Calu3 (cell line): ENCODE measurements at regions not wholly inside any gene's neighbourhood (a gene's known extent, or its start where the extent isn't known, plus 50 kb on each side); places are given as distances from the start of the nearest gene placed in this dataset.

ENCODE experiments used
- BruUV-seq: library from RNA; stranded (reverse); fragments of 400-500 nt; replicated peaks from 2 replicates; lab custom pipeline; 2021; lab: Mats Ljungman, UMichigan
- CTCF ChIA-PET: fragments of 300-600 bp; sonication (Branson Sonifier 250); formaldehyde crosslinking; loops from one replicate; lab custom pipeline; 2022; ENCODE audit warnings: antibody characterized with exemption; lab: Charles Lee
- DNase-seq: peaks from one replicate; pipeline ENCODE4 v3.0.0; 2022
- H3K27ac Mint-ChIP-seq: one replicate; pipeline ENCODE4 v1.8.0; 2022; ENCODE audit warnings: mixed read lengths; ENCODE audit not compliant: unreplicated experiment
- H3K27me3 Mint-ChIP-seq: one replicate; pipeline ENCODE4 v1.8.0; 2022; ENCODE audit warnings: mixed read lengths; ENCODE audit not compliant: unreplicated experiment
- H3K36me3 Mint-ChIP-seq: one replicate; pipeline ENCODE4 v1.8.0; 2022; ENCODE audit warnings: mild to moderate bottlenecking, moderate library complexity, mixed read lengths; ENCODE audit not compliant: insufficient read depth, unreplicated experiment
- H3K4me1 Mint-ChIP-seq: one replicate; pipeline ENCODE4 v1.8.0; 2022; ENCODE audit warnings: mild to moderate bottlenecking, low read depth, mixed read lengths; ENCODE audit not compliant: unreplicated experiment
- H3K4me3 Mint-ChIP-seq: one replicate; pipeline ENCODE4 v1.8.0; 2022; ENCODE audit warnings: mild to moderate bottlenecking, low read depth, moderate library complexity, mixed read lengths; ENCODE audit not compliant: unreplicated experiment
- H3K9me3 Mint-ChIP-seq: one replicate; pipeline ENCODE4 v1.8.0; 2022; ENCODE audit warnings: low read depth, mixed read lengths; ENCODE audit not compliant: unreplicated experiment
- intact Hi-C: fragments of 100-400 bp; cut with micrococcal nuclease; formaldehyde crosslinking; loops from one replicate; pipeline ENCODE4 v1.10.0; 2022; ENCODE audit not compliant: unreplicated experiment
- TF ChIP-seq, protein P1 (sequence below): fragments of 200-600 bp; IDR thresholded peaks from one replicate; pipeline ENCODE4 v1.8.0; 2022; ENCODE audit warnings: antibody characterized with exemption; ENCODE audit not compliant: unreplicated experiment

DNA sequence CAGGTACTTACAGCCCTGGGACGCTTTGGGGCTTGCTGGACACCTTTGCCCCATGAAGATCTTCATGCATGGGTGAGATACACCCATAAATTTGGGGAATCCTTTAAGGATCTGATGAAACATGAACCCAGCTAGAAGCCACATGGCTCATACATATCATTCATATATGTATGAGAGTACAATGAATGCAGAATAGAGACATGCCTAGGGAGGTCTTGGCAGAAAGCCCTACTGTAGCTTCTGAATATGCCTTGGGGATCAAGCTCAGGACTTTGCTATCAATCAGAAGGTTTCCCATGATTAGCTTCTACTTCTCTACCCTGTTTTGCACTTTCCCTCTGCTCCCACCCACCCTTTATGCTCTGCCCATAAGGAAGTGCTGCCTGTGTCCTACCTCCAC, 368.4 kb downstream of the LPIN1 start:
- CTCF ChIA-PET = no interaction called here
- intact Hi-C loops = no loop called here

DNA sequence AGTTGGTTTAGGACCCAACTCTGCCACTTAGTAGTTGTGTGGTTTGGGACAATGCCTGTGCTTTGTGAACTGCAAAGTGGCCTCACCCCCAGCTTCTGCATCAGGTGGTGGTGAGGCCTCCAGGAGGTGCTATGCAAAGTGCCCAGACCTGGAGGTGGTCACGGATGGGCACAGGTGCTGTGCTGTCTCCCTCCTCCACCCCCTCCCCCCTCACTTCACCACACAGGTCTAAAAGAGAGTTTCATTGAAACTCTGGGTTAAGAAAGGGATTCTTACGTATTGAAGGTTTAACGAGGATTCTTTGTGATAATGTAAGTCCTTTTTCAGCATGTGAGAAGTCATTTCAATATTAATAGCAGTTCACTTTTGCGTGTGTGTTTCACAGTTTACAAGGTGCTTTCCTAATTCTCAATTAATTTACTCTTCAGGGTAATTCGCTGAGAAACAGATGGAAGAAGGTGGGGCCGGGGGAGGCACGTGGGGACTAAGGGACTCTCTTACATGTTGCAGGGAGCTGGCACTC, 369.9 kb downstream of the LPIN1 start:
- Mint-ChIP-seq H3K27ac (no peak overlapping the region), H3K36me3 (no peaks in the 10 kb centered on the region), H3K27me3 (peaks cover 16% of the 10 kb centered on the region), H3K9me3 (no peaks in the 10 kb centered on the region), H3K4me1 (no peaks in the 10 kb centered on the region), H3K4me3 (no peak overlapping the region)
- CTCF ChIA-PET = no interaction called here
- TF ChIP-seq, protein P1, sequence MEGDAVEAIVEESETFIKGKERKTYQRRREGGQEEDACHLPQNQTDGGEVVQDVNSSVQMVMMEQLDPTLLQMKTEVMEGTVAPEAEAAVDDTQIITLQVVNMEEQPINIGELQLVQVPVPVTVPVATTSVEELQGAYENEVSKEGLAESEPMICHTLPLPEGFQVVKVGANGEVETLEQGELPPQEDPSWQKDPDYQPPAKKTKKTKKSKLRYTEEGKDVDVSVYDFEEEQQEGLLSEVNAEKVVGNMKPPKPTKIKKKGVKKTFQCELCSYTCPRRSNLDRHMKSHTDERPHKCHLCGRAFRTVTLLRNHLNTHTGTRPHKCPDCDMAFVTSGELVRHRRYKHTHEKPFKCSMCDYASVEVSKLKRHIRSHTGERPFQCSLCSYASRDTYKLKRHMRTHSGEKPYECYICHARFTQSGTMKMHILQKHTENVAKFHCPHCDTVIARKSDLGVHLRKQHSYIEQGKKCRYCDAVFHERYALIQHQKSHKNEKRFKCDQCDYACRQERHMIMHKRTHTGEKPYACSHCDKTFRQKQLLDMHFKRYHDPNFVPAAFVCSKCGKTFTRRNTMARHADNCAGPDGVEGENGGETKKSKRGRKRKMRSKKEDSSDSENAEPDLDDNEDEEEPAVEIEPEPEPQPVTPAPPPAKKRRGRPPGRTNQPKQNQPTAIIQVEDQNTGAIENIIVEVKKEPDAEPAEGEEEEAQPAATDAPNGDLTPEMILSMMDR = no peak
- no peak for DNase-seq
- BruUV-seq = no TSS peak
- intact Hi-C loops = no loop called here

More for the DNA sequence above, 368.4 kb downstream of the LPIN1 start:
- DNase-seq = no peak
- TF ChIP-seq, protein P1 = no peak
- Mint-ChIP-seq H3K36me3 (no peaks in the 10 kb centered on the region), H3K9me3 (no peaks in the 10 kb centered on the region), H3K4me3 (no peak overlapping the region), H3K4me1 (no peaks in the 10 kb centered on the region), H3K27ac (no peak overlapping the region), H3K27me3 (peaks cover 30% of the 10 kb centered on the region)
- BruUV-seq = no TSS peak

DNA sequence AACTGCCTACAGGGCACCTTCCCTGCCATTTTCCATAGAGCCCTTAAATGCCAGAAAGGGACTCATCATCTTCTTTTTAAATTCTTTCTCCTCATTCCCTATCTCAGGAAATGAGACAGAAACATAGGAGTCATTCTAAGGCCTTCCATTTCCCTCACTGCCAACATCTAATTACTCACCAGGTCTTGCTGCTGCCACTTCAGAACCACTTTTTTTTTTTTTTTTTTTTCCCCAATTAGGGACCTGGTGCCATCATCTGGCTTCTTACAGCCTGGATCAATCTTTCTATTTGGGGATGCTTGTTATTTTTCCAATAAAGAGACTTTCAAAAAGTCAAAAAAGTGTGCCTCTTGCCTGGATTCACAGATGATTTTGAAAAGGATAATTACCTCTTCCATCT, 373.4 kb downstream of the LPIN1 start:
- H3K36me3 Mint-ChIP-seq = no peaks in the 10 kb centered on the region
- CTCF ChIA-PET = no interaction called here
- no TSS peak for BruUV-seq
- H3K9me3 Mint-ChIP-seq = no peaks in the 10 kb centered on the region
- TF ChIP-seq, protein P1 = no peak
- H3K4me1 Mint-ChIP-seq = no peaks in the 10 kb centered on the region
- no peak for DNase-seq
- no peak overlapping the region for H3K4me3 Mint-ChIP-seq
- intact Hi-C loops = no loop called here
- H3K27me3 Mint-ChIP-seq = no peaks in the 10 kb centered on the region
- H3K27ac Mint-ChIP-seq = no peak overlapping the region

DNA sequence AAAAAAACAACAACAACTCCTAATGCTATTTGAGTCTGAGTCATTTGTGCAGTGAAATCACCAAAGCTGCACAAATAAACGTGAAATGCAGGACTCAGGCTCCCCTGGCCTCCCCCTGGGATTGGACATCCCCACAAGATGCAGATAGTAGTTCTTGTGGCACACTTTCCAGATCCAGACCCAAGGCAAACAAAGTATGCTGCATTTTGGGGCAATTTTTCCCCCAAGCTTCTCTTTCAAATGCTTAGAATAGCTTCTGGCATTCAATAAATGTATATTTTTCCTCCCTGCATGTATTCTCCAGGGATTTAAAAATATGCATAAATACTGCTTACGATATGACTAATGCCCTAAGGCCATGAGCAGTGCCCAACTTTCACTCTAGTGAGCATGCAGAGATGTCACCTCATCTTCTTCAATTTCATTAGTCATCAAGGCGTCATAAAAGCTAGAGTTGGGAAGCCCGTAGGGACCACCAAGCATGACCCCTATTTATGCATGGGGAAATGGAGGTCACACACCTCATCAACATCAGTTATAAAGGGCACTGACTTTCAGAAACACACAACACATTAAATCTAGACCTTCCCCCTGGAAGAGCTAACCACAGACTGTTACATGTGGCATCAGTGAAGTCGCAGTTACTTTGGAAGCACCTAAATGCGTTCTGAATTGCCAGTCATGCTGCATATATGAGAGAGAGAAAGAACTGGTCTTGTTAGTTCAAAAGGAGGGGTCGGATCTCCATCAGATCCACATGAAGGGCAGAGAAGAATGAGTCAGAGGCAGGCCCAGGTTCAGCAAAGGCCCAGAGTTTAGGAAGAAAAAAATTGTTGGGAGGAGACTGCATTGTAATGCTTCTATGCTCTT, 374.1 kb downstream of the LPIN1 start:
- DNase-seq = no peak
- TF ChIP-seq, protein P1 = no peak
- CTCF ChIA-PET = no interaction called here
- H3K27ac Mint-ChIP-seq = no peak overlapping the region
- intact Hi-C loops = no loop called here
- H3K36me3 Mint-ChIP-seq = no peaks in the 10 kb centered on the region
- H3K27me3 Mint-ChIP-seq = no peaks in the 10 kb centered on the region
- no TSS peak for BruUV-seq
- H3K4me1 Mint-ChIP-seq = no peaks in the 10 kb centered on the region
- H3K9me3 Mint-ChIP-seq = no peaks in the 10 kb centered on the region
- H3K4me3 Mint-ChIP-seq = no peak overlapping the region
